Choroid plexus epithelial cell (primary cell): ENCODE measurements at regions not wholly inside any gene's neighbourhood (a gene's known extent, or its start where the extent isn't known, plus 50 kb on each side); places are given as distances from the start of the nearest gene placed in this dataset.

Experiments
- DNase-seq: peaks from one replicate; pipeline ENCODE4 v3.0.0-alpha.2; 2010; ENCODE audit warnings: low read depth
- H3K4me3 ChIP-seq: 2 replicates; pipeline ENCODE4 v1.5.1; 2011; ENCODE audit warnings: low read depth, mild to moderate bottlenecking, control low read depth, low read length, moderate library complexity
- CTCF ChIP-seq: conservative IDR thresholded peaks from 2 replicates; pipeline ENCODE4 v1.5.1; 2011; ENCODE audit warnings: low read depth, mild to moderate bottlenecking, control low read depth, inconsistent platforms, low read length, moderate library complexity

GRCh38 chr9:90005388-90005787 lies 400.6 kb downstream of the GADD45G start:
- TF ChIP-seq CTCF = no peak
- no peak overlapping the region for H3K4me3 ChIP-seq
- no peak for DNase-seq

- no peak overlapping the region for H3K4me3 ChIP-seq
- TF ChIP-seq CTCF = no peak
- peak; percentile 79 for DNase-seq
Observed at GRCh38 chr9:90007516-90008440, 403.0 kb downstream of the GADD45G start.

- TF ChIP-seq CTCF = no peak
- DNase-seq = no peak
- no peak overlapping the region for H3K4me3 ChIP-seq
Observed at GRCh38 chr9:90009447-90009846, 404.6 kb downstream of the GADD45G start.

- TF ChIP-seq CTCF = no peak
- H3K4me3 ChIP-seq = no peak overlapping the region
- DNase-seq = no peak
Observed at GRCh38 chr9:90010793-90011192, 406.0 kb downstream of the GADD45G start.

GRCh38 chr9:90012949-90013348 lies 408.1 kb downstream of the GADD45G start:
- no peak for TF ChIP-seq CTCF
- DNase-seq = no peak
- H3K4me3 ChIP-seq = no peak overlapping the region

GRCh38 chr9:90013778-90014177 lies 409.0 kb downstream of the GADD45G start:
- H3K4me3 ChIP-seq = no peak overlapping the region
- no peak for TF ChIP-seq CTCF
- no peak for DNase-seq

GRCh38 chr9:90014421-90014820 lies 409.6 kb downstream of the GADD45G start:
- no peak overlapping the region for H3K4me3 ChIP-seq
- no peak for DNase-seq
- no peak for TF ChIP-seq CTCF
